Epithelial cell of esophagus (primary cell): ENCODE measurements at regions not wholly inside any gene's neighbourhood (a gene's known extent, or its start where the extent isn't known, plus 50 kb on each side); places are given as distances from the start of the nearest gene placed in this dataset.

ENCODE experiments used
- DNase-seq: peaks from one replicate; pipeline ENCODE4 v3.0.0; 2010; ENCODE audit warnings: low read depth
- H3K4me3 ChIP-seq: 2 replicates; pipeline ENCODE4 v1.5.1; 2011; ENCODE audit warnings: mild to moderate bottlenecking, low read length, control low read depth
- TF ChIP-seq, protein P1 (sequence below): IDR thresholded peaks from 2 replicates; pipeline ENCODE4 v1.5.1; 2011; ENCODE audit warnings: low read depth, mild to moderate bottlenecking, low read length, control low read depth, inconsistent platforms; ENCODE audit not compliant: insufficient read depth; ENCODE audit errors: missing control alignments

DNA sequence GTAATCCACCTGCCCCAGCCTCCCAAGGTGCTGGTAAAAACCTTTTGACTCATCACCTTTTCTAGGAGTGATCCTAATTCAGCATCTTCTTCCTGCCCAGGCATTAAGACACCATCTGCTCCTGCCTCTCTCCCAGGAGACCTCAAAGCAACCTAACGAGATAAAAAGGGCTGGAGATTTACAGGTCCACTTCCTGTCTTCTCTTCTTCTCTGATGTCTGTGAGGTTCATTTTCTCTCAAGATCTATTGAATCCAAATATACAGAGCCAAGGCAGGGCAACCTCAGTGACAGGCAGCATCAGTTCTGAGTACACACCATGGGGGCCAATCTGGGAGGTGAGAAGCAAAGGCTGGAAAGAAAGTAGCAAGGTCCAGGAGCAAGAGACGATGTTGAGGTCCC, 219.4 kb downstream of the SETD4 start:
- no peak overlapping the region for H3K4me3 ChIP-seq
- no peak for DNase-seq
- TF ChIP-seq, protein P1, sequence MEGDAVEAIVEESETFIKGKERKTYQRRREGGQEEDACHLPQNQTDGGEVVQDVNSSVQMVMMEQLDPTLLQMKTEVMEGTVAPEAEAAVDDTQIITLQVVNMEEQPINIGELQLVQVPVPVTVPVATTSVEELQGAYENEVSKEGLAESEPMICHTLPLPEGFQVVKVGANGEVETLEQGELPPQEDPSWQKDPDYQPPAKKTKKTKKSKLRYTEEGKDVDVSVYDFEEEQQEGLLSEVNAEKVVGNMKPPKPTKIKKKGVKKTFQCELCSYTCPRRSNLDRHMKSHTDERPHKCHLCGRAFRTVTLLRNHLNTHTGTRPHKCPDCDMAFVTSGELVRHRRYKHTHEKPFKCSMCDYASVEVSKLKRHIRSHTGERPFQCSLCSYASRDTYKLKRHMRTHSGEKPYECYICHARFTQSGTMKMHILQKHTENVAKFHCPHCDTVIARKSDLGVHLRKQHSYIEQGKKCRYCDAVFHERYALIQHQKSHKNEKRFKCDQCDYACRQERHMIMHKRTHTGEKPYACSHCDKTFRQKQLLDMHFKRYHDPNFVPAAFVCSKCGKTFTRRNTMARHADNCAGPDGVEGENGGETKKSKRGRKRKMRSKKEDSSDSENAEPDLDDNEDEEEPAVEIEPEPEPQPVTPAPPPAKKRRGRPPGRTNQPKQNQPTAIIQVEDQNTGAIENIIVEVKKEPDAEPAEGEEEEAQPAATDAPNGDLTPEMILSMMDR: no peak

DNA sequence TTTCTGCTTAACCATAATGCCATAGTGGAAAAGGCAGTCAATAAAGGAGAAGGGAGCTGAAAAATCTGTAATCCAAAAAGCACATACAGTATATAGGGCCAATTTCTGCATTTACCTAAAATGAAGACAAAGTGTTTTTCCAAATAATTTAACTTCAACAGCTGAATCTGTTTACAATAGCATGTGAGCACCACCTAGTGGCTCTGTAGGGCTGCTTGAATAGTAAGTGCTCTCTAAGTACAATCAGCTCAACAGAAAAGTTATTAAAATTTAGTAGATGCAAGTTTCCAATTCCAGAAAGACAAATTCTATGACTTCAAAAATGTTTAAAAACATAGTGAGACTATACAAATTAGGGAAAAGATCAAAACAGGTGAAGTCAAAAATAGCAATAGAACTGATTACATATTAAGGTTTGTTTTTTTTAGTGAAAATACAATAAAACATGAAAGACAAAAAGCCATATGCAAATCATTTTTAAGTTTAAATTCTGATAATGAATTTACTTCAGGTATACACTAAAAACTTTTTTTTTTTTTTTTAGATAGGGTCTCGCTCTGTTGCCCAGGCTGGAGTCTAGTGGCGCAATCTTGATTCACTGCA, 220.0 kb downstream of the SETD4 start:
- TF ChIP-seq, protein P1: peak; percentile 88
- DNase-seq: peak; percentile 86
- H3K4me3 ChIP-seq: no peak overlapping the region

DNA sequence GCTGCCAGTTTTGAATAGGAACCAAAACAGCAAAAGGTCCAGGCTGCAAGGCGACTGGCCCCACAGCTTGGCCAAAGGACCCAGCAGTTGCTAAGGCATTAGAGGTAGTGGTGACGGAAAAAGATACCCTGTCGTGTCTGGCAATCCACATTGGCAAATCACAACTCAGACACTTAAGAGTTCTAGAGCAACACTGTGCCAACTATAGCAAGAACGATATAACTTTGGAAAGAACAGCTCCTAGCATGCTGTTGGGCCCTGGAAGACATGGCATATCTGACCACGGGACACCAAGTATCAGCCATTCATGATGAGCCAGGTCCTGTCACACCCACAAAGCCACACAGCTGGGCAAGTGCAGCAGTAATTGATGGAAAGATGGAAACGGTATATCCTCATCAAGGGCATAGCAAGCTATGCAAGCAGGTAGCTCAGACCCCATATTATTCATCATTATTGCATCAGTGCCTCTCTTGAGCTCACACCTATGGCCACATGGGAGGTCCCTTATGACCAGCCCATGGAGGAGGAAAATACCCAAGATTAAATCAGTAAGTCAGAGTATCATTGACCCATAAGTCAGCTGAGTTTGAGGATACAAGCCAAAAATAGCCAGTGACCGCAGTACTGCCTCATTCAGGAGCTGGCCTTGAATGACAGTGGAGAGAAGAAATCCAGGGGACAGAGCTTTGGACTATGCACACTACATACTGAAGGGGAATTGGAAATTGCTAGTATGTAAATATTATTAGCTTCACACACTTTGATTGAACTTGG, 221.2 kb downstream of the SETD4 start:
- TF ChIP-seq, protein P1: no peak
- no peak for DNase-seq
- H3K4me3 ChIP-seq: no peak overlapping the region

DNA sequence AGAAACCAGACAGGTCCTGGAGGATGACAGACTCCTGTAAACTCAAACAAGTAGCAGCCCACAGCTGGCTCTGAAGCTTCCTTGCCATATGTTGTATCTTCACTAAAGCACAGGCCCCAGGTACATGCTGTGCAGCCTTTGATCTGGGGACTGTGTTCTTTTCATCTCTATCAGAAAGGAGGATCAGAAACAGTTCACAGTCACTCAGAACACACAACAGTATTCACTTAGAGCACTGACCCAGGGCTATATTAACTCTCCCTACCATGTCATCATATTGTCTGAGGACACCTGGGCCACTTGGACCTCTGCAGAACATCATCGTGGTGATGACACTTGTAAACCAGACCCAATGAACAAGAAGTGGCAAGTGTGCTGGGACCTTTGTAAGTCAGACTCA, 222.0 kb downstream of the SETD4 start:
- TF ChIP-seq, protein P1: no peak
- H3K4me3 ChIP-seq: no peak overlapping the region
- DNase-seq: no peak

DNA sequence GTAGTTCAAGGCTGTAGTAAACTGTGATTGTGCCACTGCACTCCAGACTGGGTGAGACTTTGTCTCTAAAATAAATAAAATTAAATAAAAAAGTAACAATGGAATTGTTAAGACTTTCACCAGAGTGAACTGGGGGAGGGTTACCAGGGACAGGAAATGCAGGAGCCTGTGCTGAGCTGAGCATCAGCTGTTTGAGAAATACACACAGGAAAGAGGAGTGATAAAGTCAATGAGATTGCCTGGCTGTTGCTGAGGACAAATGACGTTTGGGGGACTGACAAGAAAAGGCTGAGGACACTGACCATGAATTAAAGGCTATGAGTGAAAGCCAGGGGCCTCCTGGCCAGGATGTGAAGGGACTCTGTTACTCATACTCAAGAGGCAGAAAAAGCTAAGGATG, 226.3 kb downstream of the SETD4 start:
- TF ChIP-seq, protein P1: no peak
- DNase-seq: no peak
- no peak overlapping the region for H3K4me3 ChIP-seq

DNA sequence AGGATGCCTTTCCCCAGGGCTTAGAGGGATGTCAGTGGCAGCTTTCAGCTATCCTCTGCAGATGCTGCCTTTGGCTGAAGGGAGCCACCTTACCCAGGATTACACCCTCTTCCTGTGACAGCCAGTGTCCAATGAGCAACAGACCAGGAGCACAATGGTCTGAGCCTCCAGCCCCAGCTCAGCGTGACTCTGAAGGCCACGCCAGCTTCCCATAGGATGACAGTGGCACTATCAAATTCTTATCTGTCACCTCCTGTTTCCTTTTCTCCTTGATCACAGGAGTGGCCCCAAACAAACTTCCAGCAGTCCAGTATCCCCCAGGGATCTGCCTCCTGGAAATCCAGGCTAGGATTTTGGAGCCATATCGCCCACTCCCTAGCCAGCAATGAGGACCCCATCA, 226.9 kb downstream of the SETD4 start:
- TF ChIP-seq, protein P1: no peak
- no peak for DNase-seq
- no peak overlapping the region for H3K4me3 ChIP-seq
